OCI-LY3 (cell line): ENCODE measurements at regions not wholly inside any gene's neighbourhood (a gene's known extent, or its start where the extent isn't known, plus 50 kb on each side); places are given as distances from the start of the nearest gene placed in this dataset.

Experiments used
- H2AFZ ChIP-seq: fragments of 200-600, 300-600 bp; shearing (Covaris generic); 2 replicates; pipeline ENCODE4 v1.6.0; 2014; ENCODE audit warnings: antibody characterized with exemption, low read depth, low read length
- H3K27ac ChIP-seq: fragments of 200-600, 300-600 bp; sonication (generic); 2 replicates; pipeline ENCODE4 v1.5.1; 2014; ENCODE audit warnings: mild to moderate bottlenecking, low read length, moderate library complexity, mixed read lengths
- H3K27me3 ChIP-seq: fragments of 200-600, 300-600 bp; sonication (generic); 2 replicates; pipeline ENCODE4 v1.6.1; 2014; ENCODE audit warnings: low read depth, low read length, mixed read lengths
- H3K36me3 ChIP-seq: fragments of 200-600, 300-600 bp; sonication (generic); replicated peaks from 2 replicates; pipeline ENCODE3; 2014; ENCODE audit warnings: low read depth, low read length, mixed read lengths
- H3K4me1 ChIP-seq: fragments of 300-600, 200-600 bp; sonication (generic); 2 replicates; pipeline ENCODE4 v1.6.1; 2014; ENCODE audit warnings: low read length, mixed read lengths
- H3K4me2 ChIP-seq: fragments of 200-600, 300-600 bp; sonication (generic); 2 replicates; pipeline ENCODE4 v1.6.1; 2014; ENCODE audit warnings: low read length, mixed read lengths
- H3K4me3 ChIP-seq: fragments of 300-600, 200-600 bp; sonication (generic); 2 replicates; pipeline ENCODE4 v1.5.1; 2014; ENCODE audit warnings: antibody characterized with exemption, mild to moderate bottlenecking, low read length, moderate library complexity
- H3K79me2 ChIP-seq: fragments of 300-600, 200-600 bp; shearing (Covaris generic); 2 replicates; pipeline ENCODE4 v1.6.1; 2014; ENCODE audit warnings: mild to moderate bottlenecking, low read length, mixed read lengths
- H3K9ac ChIP-seq: fragments of 300-600, 200-600 bp; shearing (Covaris generic); 2 replicates; pipeline ENCODE4 v1.6.0; 2014; ENCODE audit warnings: mild to moderate bottlenecking, low read length, moderate library complexity
- H3K9me3 ChIP-seq: fragments of 200-600, 300-600 bp; shearing (Covaris generic); 2 replicates; pipeline ENCODE4 v1.6.1; 2014; ENCODE audit warnings: low read length, mixed read lengths; ENCODE audit not compliant: insufficient read depth
- H4K20me1 ChIP-seq: fragments of 200-600, 300-600 bp; sonication (generic); 2 replicates; pipeline ENCODE4 v1.6.1; 2016; ENCODE audit warnings: low read length, mixed read lengths; ENCODE audit not compliant: insufficient read depth
- EZH2phosphoT487 ChIP-seq: fragments of 200-600 bp; shearing (Covaris generic); IDR thresholded peaks from 2 replicates; pipeline ENCODE4 v1.6.1; 2018; ENCODE audit warnings: antibody characterized with exemption, mixed run types, low read depth
- TF ChIP-seq, protein P1 (sequence below): fragments of 200-600, 300-600 bp; sonication (generic); IDR thresholded peaks from 2 replicates; pipeline ENCODE4 v1.5.1; 2014; ENCODE audit warnings: antibody characterized with exemption, low read length, low read depth

DNA sequence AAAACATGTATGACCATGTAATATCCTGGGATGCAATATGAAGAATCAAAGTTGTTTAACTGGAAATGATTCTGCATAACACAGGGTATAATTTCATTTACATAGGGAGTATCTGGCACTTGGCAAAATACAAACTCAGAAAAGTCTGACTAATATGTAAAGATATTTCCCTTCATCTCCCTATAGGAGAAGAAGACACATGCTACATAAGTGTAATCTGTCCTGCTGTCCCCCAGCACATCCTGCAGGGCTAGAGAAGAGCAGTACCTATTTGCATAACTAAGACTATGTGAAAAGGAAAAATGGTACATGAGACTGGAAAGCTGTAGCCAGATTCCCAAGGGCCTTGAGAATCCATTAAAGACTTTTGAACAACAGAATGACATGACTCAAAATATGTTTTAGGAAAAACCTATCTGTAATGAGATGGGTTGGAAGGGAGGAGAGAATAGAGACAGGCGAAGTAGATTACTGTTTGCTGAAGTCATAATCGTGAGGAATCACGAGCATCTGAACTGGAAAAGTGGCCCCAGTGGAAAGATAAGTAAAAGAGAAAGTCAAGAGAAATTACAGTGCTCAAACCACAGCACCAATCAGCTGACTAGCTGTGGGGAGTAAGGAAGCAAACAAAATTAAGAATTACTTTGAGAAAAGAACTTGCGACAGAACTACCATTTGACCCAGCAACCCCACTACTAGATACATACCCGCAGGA, 155.1 kb upstream of the HMGA2 start:
- H3K9ac ChIP-seq = no peak overlapping the region
- no peaks in the 10 kb centered on the region for H3K27me3 ChIP-seq
- H4K20me1 ChIP-seq = no peaks in the 10 kb centered on the region
- H3K27ac ChIP-seq = no peak overlapping the region
- H3K4me2 ChIP-seq = no peak overlapping the region
- H3K4me3 ChIP-seq = no peak overlapping the region
- H3K36me3 ChIP-seq = no peaks in the 10 kb centered on the region
- no peaks in the 10 kb centered on the region for H3K79me2 ChIP-seq
- no peaks in the 10 kb centered on the region for H3K9me3 ChIP-seq
- TF ChIP-seq, protein P1, sequence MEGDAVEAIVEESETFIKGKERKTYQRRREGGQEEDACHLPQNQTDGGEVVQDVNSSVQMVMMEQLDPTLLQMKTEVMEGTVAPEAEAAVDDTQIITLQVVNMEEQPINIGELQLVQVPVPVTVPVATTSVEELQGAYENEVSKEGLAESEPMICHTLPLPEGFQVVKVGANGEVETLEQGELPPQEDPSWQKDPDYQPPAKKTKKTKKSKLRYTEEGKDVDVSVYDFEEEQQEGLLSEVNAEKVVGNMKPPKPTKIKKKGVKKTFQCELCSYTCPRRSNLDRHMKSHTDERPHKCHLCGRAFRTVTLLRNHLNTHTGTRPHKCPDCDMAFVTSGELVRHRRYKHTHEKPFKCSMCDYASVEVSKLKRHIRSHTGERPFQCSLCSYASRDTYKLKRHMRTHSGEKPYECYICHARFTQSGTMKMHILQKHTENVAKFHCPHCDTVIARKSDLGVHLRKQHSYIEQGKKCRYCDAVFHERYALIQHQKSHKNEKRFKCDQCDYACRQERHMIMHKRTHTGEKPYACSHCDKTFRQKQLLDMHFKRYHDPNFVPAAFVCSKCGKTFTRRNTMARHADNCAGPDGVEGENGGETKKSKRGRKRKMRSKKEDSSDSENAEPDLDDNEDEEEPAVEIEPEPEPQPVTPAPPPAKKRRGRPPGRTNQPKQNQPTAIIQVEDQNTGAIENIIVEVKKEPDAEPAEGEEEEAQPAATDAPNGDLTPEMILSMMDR = no peak
- no peak for TF ChIP-seq EZH2phosphoT487
- no peak overlapping the region for H2AFZ ChIP-seq
- no peaks in the 10 kb centered on the region for H3K4me1 ChIP-seq

DNA sequence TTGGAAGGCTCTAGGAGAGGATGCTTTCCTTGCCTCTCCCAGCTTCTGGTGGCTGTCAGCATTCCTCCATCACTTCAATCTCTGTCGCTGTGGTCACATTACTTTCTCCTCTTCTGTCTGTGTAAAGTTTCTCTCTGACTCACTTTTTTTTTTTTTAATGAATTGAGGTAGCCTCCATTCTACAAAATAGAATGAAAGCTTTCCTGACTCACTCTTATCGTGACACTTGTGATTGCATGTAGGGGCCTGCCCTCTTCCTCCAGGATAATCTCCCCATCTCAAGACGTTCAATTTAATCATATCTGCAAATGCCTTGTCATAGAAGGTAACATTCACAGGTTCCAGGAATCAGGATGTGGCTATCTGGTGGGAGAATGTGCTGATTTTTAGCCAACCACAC, 153.5 kb upstream of the HMGA2 start:
- Histone ChIP-seq H3K4me2 (no peak overlapping the region), H3K9ac (no peak overlapping the region), H3K27me3 (no peaks in the 10 kb centered on the region), H3K36me3 (no peaks in the 10 kb centered on the region), H3K79me2 (no peaks in the 10 kb centered on the region), H4K20me1 (no peaks in the 10 kb centered on the region), H3K4me3 (no peak overlapping the region), H3K27ac (no peak overlapping the region), H3K4me1 (no peaks in the 10 kb centered on the region), H3K9me3 (no peaks in the 10 kb centered on the region), H2AFZ (no peak overlapping the region)
- no peak for TF ChIP-seq EZH2phosphoT487
- TF ChIP-seq, protein P1 = no peak

- Histone ChIP-seq H3K9me3 (no peaks in the 10 kb centered on the region), H3K79me2 (no peaks in the 10 kb centered on the region), H2AFZ (no peak overlapping the region), H3K36me3 (no peaks in the 10 kb centered on the region), H3K27me3 (no peaks in the 10 kb centered on the region), H3K4me2 (no peak overlapping the region), H3K4me3 (no peak overlapping the region), H4K20me1 (no peaks in the 10 kb centered on the region), H3K9ac (no peak overlapping the region), H3K27ac (no peak overlapping the region), H3K4me1 (no peaks in the 10 kb centered on the region)
- TF ChIP-seq EZH2phosphoT487 = no peak
- TF ChIP-seq, protein P1 = no peak
Measured at GRCh38 chr12:65672441-65672840, 151.8 kb upstream of the HMGA2 start.

GRCh38 chr12:65673156-65673690, 151.1 kb upstream of the HMGA2 start:
- Histone ChIP-seq H4K20me1 (no peaks in the 10 kb centered on the region), H3K9ac (no peak overlapping the region), H3K27me3 (no peaks in the 10 kb centered on the region), H3K4me2 (no peak overlapping the region), H3K27ac (no peak overlapping the region), H2AFZ (no peak overlapping the region), H3K36me3 (no peaks in the 10 kb centered on the region), H3K4me3 (no peak overlapping the region), H3K4me1 (no peaks in the 10 kb centered on the region), H3K9me3 (no peaks in the 10 kb centered on the region), H3K79me2 (no peaks in the 10 kb centered on the region)
- TF ChIP-seq, protein P1 = no peak
- TF ChIP-seq EZH2phosphoT487 = no peak
